Endodermal cell (in vitro differentiated cells): ENCODE measurements at regions not wholly inside any gene's neighbourhood (a gene's known extent, or its start where the extent isn't known, plus 50 kb on each side); places are given as distances from the start of the nearest gene placed in this dataset.

Source experiments
- DNase-seq: peaks from one replicate; pipeline ENCODE4 v3.0.0-alpha.2; 2017
- H3K27ac ChIP-seq: 2 replicates; pipeline ENCODE4 v1.5.1; 2013; ENCODE audit warnings: mild to moderate bottlenecking, low read depth, low read length, moderate library complexity
- H3K27me3 ChIP-seq: 2 replicates; pipeline ENCODE4 v1.6.1; 2013; ENCODE audit warnings: mild to moderate bottlenecking, low read length, moderate library complexity; ENCODE audit not compliant: insufficient read depth, control insufficient read depth, poor library complexity, severe bottlenecking
- H3K36me3 ChIP-seq: 2 replicates; pipeline ENCODE4 v1.7.0; 2013; ENCODE audit warnings: mild to moderate bottlenecking, low read length, moderate library complexity; ENCODE audit not compliant: control insufficient read depth, insufficient read depth
- H3K4me1 ChIP-seq: one replicate; pipeline ENCODE4 v1.7.0; 2013; ENCODE audit warnings: low read length; ENCODE audit not compliant: control insufficient read depth, insufficient read depth
- H3K4me3 ChIP-seq: 2 replicates; pipeline ENCODE4 v1.5.1; 2013; ENCODE audit warnings: mild to moderate bottlenecking, low read length, moderate library complexity
- H3K9ac ChIP-seq: 2 replicates; pipeline ENCODE4 v1.6.1; 2013; ENCODE audit warnings: mild to moderate bottlenecking, low read length, moderate library complexity; ENCODE audit not compliant: poor library complexity, severe bottlenecking; ENCODE audit errors: extremely low read depth
- H3K9me3 ChIP-seq: 2 replicates; pipeline ENCODE4 v1.6.1; 2013; ENCODE audit warnings: mild to moderate bottlenecking, low read length, moderate library complexity; ENCODE audit not compliant: control insufficient read depth
- H3K27ac Mint-ChIP-seq: 2 replicates; pipeline ENCODE4 v1.8.0; 2020; ENCODE audit warnings: mixed read lengths
- H3K27me3 Mint-ChIP-seq: 2 replicates; pipeline ENCODE4 v1.8.0; 2021; ENCODE audit warnings: mild to moderate bottlenecking, mixed read lengths; ENCODE audit not compliant: insufficient read depth
- H3K36me3 Mint-ChIP-seq: 2 replicates; pipeline ENCODE4 v1.8.0; 2020; ENCODE audit warnings: low read depth, mixed read lengths
- H3K4me1 Mint-ChIP-seq: 2 replicates; pipeline ENCODE4 v1.8.0; 2020; ENCODE audit warnings: mixed read lengths
- H3K4me3 Mint-ChIP-seq: 2 replicates; pipeline ENCODE4 v1.8.0; 2020; ENCODE audit warnings: mild to moderate bottlenecking, moderate library complexity, mixed read lengths
- H3K9me3 Mint-ChIP-seq: 2 replicates; pipeline ENCODE4 v1.8.0; 2020; ENCODE audit warnings: mild to moderate bottlenecking, mixed read lengths
- WGBS, 2 experiments: methylation state at CpG; one replicate each; pipeline versions ENCODE4 v1.1.5 to v1.1.7; 2013; ENCODE audit warnings: missing lambda C conversion rate in 2 of 2, mixed read lengths in 1 of 2; ENCODE audit not compliant: insufficient coverage in 1 of 2, insufficient read length in 1 of 2; 5-methylcytosine and 5-hydroxymethylcytosine counted together
- TF ChIP-seq, protein P1 (sequence below): fragments of 200-600 bp; sonication (generic); conservative IDR thresholded peaks from 2 replicates; pipeline ENCODE4 v1.5.0; 2021; ENCODE audit warnings: antibody characterized with exemption, mild to moderate bottlenecking

DNA sequence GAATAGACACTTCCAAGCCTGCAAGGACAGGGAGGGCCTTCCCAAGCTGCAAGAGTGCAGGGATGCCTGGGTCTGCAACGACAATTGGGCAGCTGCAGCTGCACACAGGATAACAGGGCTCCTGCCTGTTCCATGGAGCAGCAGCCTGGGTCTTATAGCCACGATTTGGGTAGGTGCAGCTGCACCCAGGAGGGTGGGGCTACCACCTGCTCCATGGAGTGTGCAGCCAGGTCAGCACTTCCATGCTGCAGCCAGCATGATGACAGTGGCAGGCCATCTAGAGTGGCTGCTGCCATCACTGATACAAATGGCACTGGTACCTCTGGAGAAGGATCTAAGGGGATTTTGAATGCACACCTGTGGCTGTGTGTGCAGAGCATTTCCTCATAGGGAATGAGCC, 528.5 kb downstream of the DSC3 start:
- no peak overlapping the region for H3K9ac ChIP-seq
- no peaks in the 10 kb centered on the region for H3K36me3 Mint-ChIP-seq
- peaks cover 3% of the 10 kb centered on the region for H3K9me3 Mint-ChIP-seq
- no peak for DNase-seq
- H3K4me1 ChIP-seq = no peaks in the 10 kb centered on the region
- H3K4me1 Mint-ChIP-seq = peaks cover 2% of the 10 kb centered on the region
- H3K36me3 ChIP-seq = no peaks in the 10 kb centered on the region
- no peak overlapping the region for H3K4me3 Mint-ChIP-seq
- no peaks in the 10 kb centered on the region for H3K9me3 ChIP-seq
- H3K4me3 ChIP-seq = no peak overlapping the region
- WGBS, 2 experiments = 41 to 44% methylated on average over 2 of the region's 2 CpGs
- TF ChIP-seq, protein P1, sequence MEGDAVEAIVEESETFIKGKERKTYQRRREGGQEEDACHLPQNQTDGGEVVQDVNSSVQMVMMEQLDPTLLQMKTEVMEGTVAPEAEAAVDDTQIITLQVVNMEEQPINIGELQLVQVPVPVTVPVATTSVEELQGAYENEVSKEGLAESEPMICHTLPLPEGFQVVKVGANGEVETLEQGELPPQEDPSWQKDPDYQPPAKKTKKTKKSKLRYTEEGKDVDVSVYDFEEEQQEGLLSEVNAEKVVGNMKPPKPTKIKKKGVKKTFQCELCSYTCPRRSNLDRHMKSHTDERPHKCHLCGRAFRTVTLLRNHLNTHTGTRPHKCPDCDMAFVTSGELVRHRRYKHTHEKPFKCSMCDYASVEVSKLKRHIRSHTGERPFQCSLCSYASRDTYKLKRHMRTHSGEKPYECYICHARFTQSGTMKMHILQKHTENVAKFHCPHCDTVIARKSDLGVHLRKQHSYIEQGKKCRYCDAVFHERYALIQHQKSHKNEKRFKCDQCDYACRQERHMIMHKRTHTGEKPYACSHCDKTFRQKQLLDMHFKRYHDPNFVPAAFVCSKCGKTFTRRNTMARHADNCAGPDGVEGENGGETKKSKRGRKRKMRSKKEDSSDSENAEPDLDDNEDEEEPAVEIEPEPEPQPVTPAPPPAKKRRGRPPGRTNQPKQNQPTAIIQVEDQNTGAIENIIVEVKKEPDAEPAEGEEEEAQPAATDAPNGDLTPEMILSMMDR = no peak
- H3K27ac Mint-ChIP-seq = no peak overlapping the region
- no peaks in the 10 kb centered on the region for H3K27me3 ChIP-seq
- H3K27ac ChIP-seq = no peak overlapping the region
- no peaks in the 10 kb centered on the region for H3K27me3 Mint-ChIP-seq

DNA sequence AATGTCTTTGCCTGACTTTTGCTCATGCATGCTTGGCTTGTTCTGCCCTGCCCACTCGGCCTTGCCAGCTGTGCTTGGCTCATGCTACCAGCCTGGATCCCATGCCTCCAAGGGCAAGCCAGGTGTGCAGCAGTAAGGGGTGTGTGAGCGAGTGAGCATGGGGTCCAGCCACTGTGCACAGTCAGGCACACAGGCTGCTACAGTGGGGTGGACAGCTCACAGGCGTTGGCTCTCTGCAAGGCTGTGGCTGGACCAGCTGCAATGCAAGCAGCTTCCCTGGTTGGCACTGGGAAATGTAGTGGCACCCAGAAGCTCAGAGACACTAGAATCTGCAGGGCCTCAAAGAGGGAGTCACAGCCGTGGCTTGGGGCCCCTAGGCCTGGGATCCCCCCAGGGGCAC, 529.7 kb downstream of the DSC3 start:
- H3K9me3 ChIP-seq = no peaks in the 10 kb centered on the region
- TF ChIP-seq, protein P1 = no peak
- H3K4me3 Mint-ChIP-seq = no peak overlapping the region
- H3K36me3 ChIP-seq = no peaks in the 10 kb centered on the region
- H3K4me3 ChIP-seq = no peak overlapping the region
- H3K27ac Mint-ChIP-seq = no peak overlapping the region
- no peak overlapping the region for H3K9ac ChIP-seq
- WGBS, 2 experiments = 94 to 100% methylated on average over 1 to 3 of the region's 4 CpGs
- H3K27ac ChIP-seq = no peak overlapping the region
- H3K27me3 ChIP-seq = no peaks in the 10 kb centered on the region
- H3K27me3 Mint-ChIP-seq = no peaks in the 10 kb centered on the region
- H3K36me3 Mint-ChIP-seq = no peaks in the 10 kb centered on the region
- H3K9me3 Mint-ChIP-seq = peaks cover 3% of the 10 kb centered on the region
- DNase-seq = no peak
- H3K4me1 Mint-ChIP-seq = no peaks in the 10 kb centered on the region
- H3K4me1 ChIP-seq = no peaks in the 10 kb centered on the region

DNA sequence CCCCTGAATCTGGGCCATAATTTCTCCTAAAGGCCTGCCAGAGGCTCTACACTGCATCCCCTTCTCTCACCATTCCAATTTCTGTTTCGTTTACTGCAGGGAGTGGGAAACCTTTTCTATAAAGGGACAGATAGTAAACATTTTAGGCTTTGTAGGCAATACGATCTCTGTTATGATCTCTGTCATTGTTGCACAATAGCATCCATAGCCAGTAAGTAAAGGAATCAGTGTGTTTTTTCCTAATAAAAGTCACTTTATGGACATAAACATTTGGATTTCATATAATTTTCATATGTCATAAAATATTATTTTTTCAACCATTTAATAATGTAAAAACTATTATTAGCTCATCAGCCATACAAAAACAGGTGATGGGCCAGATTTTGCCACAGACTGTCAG, 531.7 kb downstream of the DSC3 start:
- Histone ChIP-seq H3K27me3 (no peaks in the 10 kb centered on the region), H3K9me3 (no peaks in the 10 kb centered on the region), H3K4me3 (no peak overlapping the region), H3K9ac (no peak overlapping the region), H3K4me1 (no peaks in the 10 kb centered on the region), H3K36me3 (no peaks in the 10 kb centered on the region), H3K27ac (no peak overlapping the region)
- DNase-seq = no peak
- TF ChIP-seq, protein P1 = no peak
- Mint-ChIP-seq H3K9me3 (peaks cover 2% of the 10 kb centered on the region), H3K36me3 (no peaks in the 10 kb centered on the region), H3K4me3 (no peak overlapping the region), H3K27ac (no peak overlapping the region), H3K27me3 (no peaks in the 10 kb centered on the region), H3K4me1 (no peaks in the 10 kb centered on the region)
- 100% methylated on average over 1 to 2 of the region's 2 CpGs for WGBS, 2 experiments
